WERI-Rb-1 (cell line): ENCODE measurements at regions not wholly inside any gene's neighbourhood (a gene's known extent, or its start where the extent isn't known, plus 50 kb on each side); places are given as distances from the start of the nearest gene placed in this dataset.

ENCODE experiments used
- DNase-seq: peaks from one replicate; pipeline ENCODE4 v3.0.0-alpha.2; 2020
- H3K27ac ChIP-seq: fragments of 250-450 bp; sonication (Bioruptor Pico); 2 replicates; pipeline ENCODE4 v1.5.1; 2020; ENCODE audit warnings: mild to moderate bottlenecking, moderate library complexity
- H3K27me3 ChIP-seq: fragments of 250-450 bp; sonication (Bioruptor Pico); 2 replicates; pipeline ENCODE4 v1.5.1; 2021; ENCODE audit warnings: mild to moderate bottlenecking, low read depth, moderate library complexity; ENCODE audit not compliant: insufficient read depth, severe bottlenecking
- H3K36me3 ChIP-seq: fragments of 250-450 bp; sonication (Bioruptor Pico); 2 replicates; pipeline ENCODE4 v1.5.1; 2020; ENCODE audit warnings: mild to moderate bottlenecking, moderate library complexity
- H3K4me3 ChIP-seq: 2 replicates; pipeline ENCODE4 v1.5.1; 2011; ENCODE audit warnings: low read depth, mild to moderate bottlenecking, control low read depth, low read length
- H3K9me3 ChIP-seq: fragments of 250-450 bp; sonication (Bioruptor Pico); 2 replicates; pipeline ENCODE4 v1.5.1; 2021; ENCODE audit warnings: mild to moderate bottlenecking, moderate library complexity; ENCODE audit not compliant: severe bottlenecking
- TF ChIP-seq, protein P1 (sequence below): IDR thresholded peaks from 2 replicates; pipeline ENCODE4 v1.5.1; 2011; ENCODE audit warnings: low read depth, mild to moderate bottlenecking, control low read depth, inconsistent platforms, low read length

DNA sequence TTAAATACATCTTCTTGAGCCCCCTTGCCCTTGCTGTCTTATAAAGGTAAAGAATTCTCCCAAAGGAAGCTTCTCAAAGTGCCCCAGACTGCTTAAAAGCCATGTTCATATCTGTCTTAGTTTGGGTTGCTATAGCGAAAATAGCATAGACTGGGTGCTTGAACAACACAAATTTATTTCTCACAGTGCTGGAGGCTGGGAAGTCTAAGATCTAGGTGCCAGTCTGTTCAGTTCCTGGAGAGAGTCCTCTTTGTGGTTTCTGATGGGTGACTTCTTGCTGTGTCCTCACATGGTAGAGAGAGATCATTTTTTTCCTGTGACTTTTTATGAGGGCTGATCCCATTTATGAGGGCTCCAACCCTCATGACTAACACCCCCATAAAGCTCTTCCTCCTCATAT is 486.7 kb upstream of the ADAMTS16 start:
- Histone ChIP-seq H3K36me3 (no peaks in the 10 kb centered on the region), H3K27ac (no peak overlapping the region), H3K27me3 (peaks cover 3% of the 10 kb centered on the region), H3K9me3 (peaks cover 6% of the 10 kb centered on the region), H3K4me3 (no peak overlapping the region)
- DNase-seq = no peak
- TF ChIP-seq, protein P1, sequence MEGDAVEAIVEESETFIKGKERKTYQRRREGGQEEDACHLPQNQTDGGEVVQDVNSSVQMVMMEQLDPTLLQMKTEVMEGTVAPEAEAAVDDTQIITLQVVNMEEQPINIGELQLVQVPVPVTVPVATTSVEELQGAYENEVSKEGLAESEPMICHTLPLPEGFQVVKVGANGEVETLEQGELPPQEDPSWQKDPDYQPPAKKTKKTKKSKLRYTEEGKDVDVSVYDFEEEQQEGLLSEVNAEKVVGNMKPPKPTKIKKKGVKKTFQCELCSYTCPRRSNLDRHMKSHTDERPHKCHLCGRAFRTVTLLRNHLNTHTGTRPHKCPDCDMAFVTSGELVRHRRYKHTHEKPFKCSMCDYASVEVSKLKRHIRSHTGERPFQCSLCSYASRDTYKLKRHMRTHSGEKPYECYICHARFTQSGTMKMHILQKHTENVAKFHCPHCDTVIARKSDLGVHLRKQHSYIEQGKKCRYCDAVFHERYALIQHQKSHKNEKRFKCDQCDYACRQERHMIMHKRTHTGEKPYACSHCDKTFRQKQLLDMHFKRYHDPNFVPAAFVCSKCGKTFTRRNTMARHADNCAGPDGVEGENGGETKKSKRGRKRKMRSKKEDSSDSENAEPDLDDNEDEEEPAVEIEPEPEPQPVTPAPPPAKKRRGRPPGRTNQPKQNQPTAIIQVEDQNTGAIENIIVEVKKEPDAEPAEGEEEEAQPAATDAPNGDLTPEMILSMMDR = no peak

DNA sequence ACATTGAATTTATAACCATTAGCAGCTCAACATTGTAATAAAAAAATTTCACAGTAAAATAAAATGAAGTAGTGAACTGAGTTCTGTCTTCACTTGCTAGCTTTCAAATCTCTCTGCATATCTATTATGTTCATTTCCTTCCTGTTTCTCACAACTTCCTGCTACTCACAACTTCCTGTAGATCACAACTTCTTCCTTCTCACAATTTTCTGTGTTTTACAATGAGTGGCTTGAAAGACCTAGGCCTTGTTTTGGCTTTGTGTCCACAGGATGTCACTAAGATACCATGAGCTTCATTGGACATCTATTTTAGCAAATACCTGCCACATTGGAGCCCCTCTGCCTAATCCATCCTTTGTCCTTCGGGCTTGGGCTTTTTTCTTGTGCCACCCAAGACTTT is 480.3 kb upstream of the ADAMTS16 start:
- no peak overlapping the region for H3K27ac ChIP-seq
- TF ChIP-seq, protein P1 = no peak
- H3K4me3 ChIP-seq = no peak overlapping the region

DNA sequence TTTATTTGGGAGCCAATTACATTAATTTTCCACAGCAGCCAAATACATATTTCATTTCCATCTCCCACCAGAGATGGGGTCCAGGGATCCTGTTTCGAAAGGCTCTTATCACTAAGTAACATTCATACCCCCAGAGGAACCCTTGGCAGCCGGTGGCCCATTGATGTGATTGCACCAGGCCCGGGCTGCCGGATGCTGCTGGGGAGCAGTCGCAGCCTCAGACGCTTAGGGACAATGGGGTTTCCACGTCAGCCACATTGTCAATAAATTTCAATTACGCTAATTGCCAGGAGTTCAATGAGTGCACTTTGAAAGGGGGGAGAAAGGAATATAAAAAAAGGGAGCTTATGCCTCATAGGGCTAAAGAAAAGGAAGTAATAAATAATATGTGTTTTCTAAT is 478.8 kb upstream of the ADAMTS16 start:
- no peak overlapping the region for H3K4me3 ChIP-seq
- H3K36me3 ChIP-seq = no peaks in the 10 kb centered on the region
- no peak overlapping the region for H3K27ac ChIP-seq
- H3K27me3 ChIP-seq = peaks cover 11% of the 10 kb centered on the region
- H3K9me3 ChIP-seq = peaks cover 3% of the 10 kb centered on the region
- TF ChIP-seq, protein P1 = no peak
- DNase-seq = no peak

More for the DNA sequence above, 480.3 kb upstream of the ADAMTS16 start:
- no peaks in the 10 kb centered on the region for H3K36me3 ChIP-seq
- peaks cover 6% of the 10 kb centered on the region for H3K9me3 ChIP-seq
- H3K27me3 ChIP-seq = peaks cover 11% of the 10 kb centered on the region
- DNase-seq = no peak

DNA sequence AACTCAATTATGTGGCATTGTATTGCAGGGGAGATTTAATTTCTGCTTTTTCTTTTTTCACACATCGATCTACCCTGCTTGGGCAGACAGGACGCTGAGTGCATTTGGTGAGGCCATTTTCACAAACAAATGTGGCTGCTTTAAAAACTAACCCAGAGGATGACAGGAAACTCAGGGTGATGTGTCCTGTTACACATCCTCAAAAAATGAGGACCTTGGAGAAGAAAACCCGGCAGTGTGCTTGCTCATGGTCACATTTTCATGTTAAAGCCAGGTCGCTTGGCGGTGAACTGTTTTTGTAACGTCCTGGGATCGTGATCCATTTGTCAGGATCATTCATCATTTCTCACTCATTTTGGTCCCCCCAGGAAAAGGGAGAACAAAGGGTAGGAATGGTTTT is 478.3 kb upstream of the ADAMTS16 start:
- H3K4me3 ChIP-seq = no peak overlapping the region
- no peak overlapping the region for H3K27ac ChIP-seq
- DNase-seq = no peak
- no peaks in the 10 kb centered on the region for H3K9me3 ChIP-seq
- TF ChIP-seq, protein P1 = no peak
- peaks cover 8% of the 10 kb centered on the region for H3K27me3 ChIP-seq
- no peaks in the 10 kb centered on the region for H3K36me3 ChIP-seq

DNA sequence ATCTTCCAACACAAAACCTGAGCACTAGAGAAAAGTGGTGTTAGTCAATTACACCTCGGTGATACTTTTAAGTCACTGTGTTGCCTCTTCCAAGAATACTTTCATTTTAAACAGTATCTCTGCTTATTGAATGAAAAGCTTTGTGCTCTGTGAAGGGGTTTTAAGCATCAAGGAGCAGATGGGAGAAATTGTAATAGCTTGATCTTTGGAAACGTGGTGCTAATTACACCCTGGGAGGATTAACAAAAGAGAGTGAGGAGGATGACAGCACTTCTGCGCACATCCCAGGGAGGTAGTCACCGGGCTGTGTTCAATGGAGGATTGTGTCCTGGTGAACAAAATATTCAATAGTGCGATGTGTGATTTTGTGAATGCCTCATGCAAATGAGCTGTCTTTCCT is 477.4 kb upstream of the ADAMTS16 start:
- H3K4me3 ChIP-seq = no peak overlapping the region
- H3K27me3 ChIP-seq = peaks cover 8% of the 10 kb centered on the region
- peak; percentile 31 for DNase-seq
- no peaks in the 10 kb centered on the region for H3K36me3 ChIP-seq
- no peaks in the 10 kb centered on the region for H3K9me3 ChIP-seq
- TF ChIP-seq, protein P1 = no peak
- H3K27ac ChIP-seq = no peak overlapping the region

DNA sequence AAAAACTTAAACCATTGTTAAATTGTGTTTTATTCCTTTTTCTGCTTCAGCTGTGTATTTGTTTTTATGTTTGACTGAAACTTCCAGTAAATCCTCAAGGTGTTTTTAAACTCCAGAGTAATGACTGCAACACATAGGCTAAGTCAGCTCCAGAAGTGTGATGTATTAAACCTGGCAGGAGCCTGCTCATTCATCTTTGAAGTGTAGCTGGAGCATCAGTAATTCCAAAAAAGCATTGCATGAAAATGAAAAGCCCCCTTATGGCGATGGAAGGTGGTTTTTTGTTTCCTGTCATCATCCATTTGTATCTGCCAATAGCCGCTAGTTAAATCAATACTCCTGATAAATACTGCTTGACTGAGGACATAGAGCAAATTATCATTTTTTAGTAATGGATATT is 474.2 kb upstream of the ADAMTS16 start:
- Histone ChIP-seq H3K9me3 (no peaks in the 10 kb centered on the region), H3K27me3 (peaks cover 9% of the 10 kb centered on the region), H3K27ac (no peak overlapping the region), H3K36me3 (no peaks in the 10 kb centered on the region), H3K4me3 (no peak overlapping the region)
- TF ChIP-seq, protein P1 = no peak
- no peak for DNase-seq
